Fibroblast of lung (primary cell): ENCODE measurements at regions not wholly inside any gene's neighbourhood (a gene's known extent, or its start where the extent isn't known, plus 50 kb on each side); places are given as distances from the start of the nearest gene placed in this dataset.

ENCODE experiments used
- CTCF ChIP-seq, 2 donors: IDR thresholded peaks in 1 of 2; conservative IDR thresholded peaks in 1 of 2; 1 replicate in 1 of 2; 2 replicates in 1 of 2; pipeline ENCODE4 v1.5.1; 2011 to 2012; ENCODE audit warnings: low read length in 2 of 2, control low read depth in 1 of 2, inconsistent platforms in 1 of 2, low read depth in 1 of 2, mild to moderate bottlenecking in 1 of 2
- EZH2 ChIP-seq: IDR thresholded peaks from 2 replicates; pipeline ENCODE4 v1.5.1; 2012; ENCODE audit warnings: low read length, control low read depth, mild to moderate bottlenecking; ENCODE audit errors: missing control alignments

DNA sequence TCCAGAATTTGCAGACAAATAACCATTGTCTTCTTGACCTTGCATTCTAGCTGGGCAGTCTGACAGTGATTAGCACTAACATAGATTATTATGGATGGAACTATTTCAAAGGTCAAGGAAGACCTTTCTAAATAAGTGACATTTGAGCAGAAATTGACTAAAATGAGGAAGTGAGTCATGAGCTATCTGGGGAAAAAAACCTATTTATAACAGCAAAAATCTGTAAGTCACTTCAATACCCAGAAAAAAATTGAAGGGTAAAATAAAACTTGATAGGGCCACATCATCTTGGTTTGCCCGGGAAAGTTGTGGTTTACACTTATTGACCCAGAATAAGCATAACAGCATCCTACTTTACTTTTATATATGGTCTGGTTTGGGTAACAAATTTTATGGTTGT, 414.6 kb upstream of the HS3ST1 start:
- no peak for TF ChIP-seq CTCF (conservative IDR thresholded peaks at IDR 0.05 in 1 of 2, IDR thresholded peaks at IDR 0.05 in 1 of 2; ENCODE audit: low read depth in 1 of 2, low read length in 2 of 2)
- TF ChIP-seq EZH2, result no peak
